ENCODE measurements at regions not wholly inside any gene's neighbourhood (a gene's known extent, or its start where the extent isn't known, plus 50 kb on each side); places are given as distances from the start of the nearest gene placed in this dataset.

DNA sequence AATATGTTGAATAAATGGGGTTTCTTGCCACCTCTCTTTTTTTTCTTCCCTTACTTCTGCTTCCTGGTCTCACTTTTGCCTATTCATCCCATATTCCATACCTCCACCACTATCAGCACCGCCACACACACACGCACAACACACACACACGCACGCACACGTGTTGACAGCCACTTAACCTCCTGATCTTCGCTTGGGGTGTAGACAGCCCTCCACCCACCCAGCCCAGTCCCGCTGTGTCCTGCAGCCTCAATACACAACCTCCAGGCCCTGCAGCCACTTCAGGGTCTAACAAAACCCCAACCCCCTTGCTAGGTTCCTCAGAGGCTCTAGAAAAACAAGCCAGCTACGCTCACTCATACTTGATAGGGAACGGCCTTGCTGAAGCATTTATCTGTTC, 72.3 kb downstream of the LINC00237 start:
- FAIRE-seq (no peak), DNase-seq (ENCODE audit: low spot score) (no peak)

DNA sequence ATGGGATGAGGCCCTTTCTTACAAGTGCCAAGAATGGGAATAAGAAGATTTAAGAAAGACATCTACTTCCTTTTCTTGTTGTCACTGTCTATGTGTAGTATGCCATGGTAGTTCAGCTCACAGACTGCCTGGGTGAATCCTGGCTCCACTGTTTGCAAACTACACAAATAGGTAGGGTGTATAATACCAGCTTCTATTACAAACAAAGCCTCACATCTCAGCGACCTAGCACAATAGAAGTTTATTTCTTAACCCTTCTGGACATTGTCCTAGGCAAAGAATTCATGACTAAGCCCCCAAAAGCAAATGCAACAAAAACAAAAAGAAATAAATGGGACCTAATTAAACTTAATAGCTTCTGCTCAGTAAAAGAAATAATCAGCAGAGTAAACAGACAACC, 74.5 kb downstream of the LINC00237 start:
- DNase-seq (ENCODE audit: low spot score) (no peak), FAIRE-seq (no peak)

DNA sequence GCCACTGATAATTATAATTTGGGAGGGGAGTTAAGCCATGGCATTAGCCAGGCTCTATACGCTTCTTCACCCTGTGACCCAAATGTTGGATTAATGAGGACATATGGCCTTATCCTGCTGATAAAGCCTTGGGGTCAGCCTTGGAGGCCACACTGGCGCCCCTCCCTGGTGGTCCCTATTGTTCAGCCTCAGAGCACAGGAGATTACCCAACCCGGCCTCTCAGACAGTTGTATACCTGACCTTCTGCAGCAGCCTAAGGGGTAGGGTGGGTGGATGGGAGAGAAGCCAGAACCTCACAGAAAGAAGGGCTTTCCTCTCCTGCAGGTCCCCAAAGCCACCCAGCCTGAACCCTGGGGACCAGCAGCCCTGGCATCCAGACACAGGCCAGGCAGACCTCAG, 76.8 kb downstream of the LINC00237 start:
- DNase-seq (ENCODE audit: low spot score) (no peak), FAIRE-seq (no peak)

DNA sequence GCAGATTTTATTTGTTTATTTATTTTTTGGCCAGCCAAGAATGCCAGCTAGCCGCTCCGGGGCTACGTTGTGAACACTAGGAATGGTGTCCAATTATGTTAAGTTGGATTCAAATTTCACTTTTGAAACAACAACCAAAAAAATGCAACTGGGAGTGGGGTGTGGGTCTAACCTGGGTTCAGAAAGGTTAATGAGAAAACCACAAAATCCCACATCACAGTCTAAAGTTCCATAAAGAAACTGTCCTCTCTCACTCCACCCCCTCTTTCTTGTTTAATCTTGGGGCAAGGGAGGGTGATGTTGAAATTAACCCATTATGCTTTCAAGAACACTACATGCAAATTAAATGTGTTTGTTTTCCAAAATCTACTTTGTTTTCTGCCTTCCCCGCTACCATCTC, 77.2 kb downstream of the LINC00237 start:
- DNase-seq (ENCODE audit: low spot score) (no peak), FAIRE-seq (no peak)

DNA sequence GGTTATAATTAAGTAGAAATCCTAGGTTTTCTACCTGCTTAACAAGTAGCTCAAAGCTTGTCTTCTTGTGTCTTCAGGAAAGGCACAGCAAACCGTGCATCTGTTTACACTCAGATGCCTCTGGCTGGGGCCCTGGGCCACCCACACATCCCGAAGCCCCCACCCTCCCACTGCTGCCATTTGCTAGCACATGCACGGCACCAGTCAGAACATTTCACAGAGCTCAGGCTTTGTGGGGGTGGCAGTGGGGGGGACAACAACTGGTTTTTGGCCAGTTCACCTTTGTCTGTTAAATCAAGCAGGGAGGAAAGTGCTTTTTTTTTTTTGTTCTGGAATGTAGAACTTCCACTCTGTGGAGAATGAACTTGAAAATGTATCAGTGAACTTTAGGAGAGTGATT, 77.7 kb downstream of the LINC00237 start:
- DNase-seq (ENCODE audit: low spot score) (no peak), FAIRE-seq (no peak)

DNA sequence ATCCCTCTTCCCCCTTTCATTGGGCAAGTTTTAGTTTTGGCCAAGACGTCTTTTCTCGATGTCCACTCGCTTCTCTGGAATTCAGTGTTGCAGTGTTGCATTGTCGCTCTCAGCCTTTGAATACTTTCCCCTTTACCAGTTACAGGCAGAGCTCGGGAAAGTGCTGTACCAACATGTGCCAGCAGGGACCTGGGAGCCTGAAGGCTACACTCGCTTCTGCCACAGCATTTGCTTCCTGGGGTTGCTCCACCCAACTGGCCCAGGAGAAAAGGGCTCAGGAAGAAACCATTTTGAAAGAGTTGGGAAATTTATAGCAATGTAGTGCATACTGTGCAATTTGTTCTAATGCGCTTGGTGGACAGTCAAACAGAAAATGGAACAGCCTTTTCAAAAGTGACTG, 78.6 kb downstream of the LINC00237 start:
- FAIRE-seq (no peak), DNase-seq (ENCODE audit: low spot score) (no peak)

DNA sequence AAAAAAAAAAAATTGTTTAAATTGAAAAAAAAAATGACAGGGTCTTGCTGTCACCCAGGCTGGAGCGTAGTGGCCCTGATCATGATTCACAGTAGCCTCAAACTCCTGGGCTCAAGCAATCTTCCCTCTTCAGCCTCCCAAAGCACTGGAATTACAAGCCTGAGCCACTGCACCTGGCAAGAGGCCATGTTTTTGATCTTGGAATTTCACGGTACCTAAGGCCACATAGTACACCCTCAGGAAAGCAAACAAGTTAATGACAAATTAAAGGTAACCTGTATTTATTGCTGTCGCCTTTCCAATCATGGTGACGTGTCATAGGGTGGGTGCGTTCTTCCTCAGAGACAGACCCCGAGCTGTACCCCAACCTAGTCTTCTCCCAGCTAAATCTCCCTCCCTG, 79.2 kb downstream of the LINC00237 start:
- FAIRE-seq (no peak), DNase-seq (ENCODE audit: low spot score) (no peak)

DNA sequence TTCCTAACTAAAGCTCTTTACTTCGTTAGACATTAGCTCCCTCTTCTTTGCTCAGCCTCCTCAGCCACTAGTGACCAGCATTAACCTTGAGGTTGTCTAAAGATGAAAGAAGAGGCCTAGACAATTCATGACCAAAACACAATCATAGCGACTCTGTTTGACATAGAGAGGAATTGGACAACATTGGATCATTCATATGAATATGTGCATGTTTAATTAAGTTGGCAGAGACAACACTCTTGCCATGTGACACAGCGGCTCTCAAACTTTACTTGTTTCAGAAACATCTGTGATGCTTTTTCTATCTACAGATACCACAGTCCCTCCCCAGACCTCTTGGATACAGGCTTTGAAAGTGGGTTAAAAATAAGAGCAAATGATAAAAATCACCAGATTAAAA, 81.7 kb downstream of the LINC00237 start:
- no peak for FAIRE-seq
- no peak for DNase-seq (ENCODE audit: low spot score)

DNA sequence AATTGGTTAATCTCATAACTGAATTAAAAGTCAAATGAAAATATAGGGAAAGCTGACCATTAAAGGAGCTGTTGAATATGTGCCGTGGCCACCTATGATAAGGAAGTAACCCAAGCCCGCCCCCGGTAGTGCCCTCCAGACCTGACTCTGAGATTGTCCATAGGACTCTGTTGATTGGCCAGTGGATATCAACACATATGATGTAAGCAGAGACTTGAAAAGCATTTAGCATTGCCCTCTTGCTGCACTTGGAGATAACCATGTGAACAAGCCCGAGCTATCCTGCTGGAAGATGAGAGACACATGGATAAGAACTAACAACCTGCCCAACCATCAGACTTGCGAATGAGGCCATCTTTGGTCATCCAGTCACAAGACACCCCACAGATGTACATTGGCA, 83.2 kb downstream of the LINC00237 start:
- no peak for DNase-seq (ENCODE audit: low spot score)
- no peak for FAIRE-seq

DNA sequence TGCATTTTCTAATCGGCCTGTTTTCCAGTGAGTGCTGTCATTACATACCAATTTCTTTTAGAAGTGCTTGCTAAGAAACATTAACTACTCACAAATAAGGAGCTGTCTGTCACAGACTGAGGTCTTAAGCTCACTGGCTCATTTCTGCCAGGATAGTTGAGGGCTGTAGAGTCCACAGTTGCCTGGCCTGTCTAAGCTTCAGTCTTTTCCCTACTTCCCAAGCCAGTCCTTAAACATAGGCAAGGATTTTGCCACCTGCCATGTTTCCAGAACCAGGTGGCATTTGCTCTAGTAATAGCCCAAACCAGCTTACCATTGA, 84.7 kb downstream of the LINC00237 start:
- DNase-seq (ENCODE audit: low spot score), result no peak
- FAIRE-seq, result no peak

DNA sequence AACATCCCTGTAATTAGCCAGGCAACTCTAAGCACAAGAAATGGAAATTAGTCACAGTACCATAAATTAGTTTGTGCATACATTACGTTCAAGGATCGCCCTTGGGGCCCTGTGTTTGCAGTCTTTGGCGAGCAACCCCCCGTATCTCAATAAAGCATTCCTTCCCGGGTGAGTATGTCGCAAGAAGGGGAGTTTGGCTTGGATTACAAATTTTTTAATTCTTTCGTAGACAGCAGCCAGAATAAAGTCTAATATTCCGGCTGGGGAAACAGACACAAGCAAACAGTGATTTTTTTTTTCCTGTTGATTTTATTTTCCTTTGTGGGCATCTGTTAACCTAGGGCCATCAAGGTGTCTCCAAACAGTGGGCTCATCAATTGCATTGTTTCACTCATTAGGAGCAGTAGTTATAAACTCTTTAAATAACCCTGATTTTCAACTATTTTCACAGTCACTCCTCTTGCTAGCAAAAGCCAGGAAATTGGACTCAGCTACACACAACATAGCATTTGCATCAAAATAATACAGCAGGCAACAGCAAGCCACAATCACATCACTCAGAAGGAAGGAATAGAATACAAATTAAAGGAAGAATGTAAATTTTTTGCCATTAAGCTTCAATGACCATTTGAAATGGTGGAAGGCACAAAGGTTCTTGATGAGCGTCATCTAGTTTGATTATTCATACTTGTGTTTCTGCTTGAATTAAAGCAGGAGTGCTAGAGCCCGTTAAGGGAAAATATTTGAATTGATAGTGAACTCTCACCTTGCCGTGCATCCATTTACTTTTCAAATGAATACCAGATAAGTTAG, 85.3 kb downstream of the LINC00237 start:
- DNase-seq (ENCODE audit: low spot score) (no peak), FAIRE-seq (no peak)

DNA sequence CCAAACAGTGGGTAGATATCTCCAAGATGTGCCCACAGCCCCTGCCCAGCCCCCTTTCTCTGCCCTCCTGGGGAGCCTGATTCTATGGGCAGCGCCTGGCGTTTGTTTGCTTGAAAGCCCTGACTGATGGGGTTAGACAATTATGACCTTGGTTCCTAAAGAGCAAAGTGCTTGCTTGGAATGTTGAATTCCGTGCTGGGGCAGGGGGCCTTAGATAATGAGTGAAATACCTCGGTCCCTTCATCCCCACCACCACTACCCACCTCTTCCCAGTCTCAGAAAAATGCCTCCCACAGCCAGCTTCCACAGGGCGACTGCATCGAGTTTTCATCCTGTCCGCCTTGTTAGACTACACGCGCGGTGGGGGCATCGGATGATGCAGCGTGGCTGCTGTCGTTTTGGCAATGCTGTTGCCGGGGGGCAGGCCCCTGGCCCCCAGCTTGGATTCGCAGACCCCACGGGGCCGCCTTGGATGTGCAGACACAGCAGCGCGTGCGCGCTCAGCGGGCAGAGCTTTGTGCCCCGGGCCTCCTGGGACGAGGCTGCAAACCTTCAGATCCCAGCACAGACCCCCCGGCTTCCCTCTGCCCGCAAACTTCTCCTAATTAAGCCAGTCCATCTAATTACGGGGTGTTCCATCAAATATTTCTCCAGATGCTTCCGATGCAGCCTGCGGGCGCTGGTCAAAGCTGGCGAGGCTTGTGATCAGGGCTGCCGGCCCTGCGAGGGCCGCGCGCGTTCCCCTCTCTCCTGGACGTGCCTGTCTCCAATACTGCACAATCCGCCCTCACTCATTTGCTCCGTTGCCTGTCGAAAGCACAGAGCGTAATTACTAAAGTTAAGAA, 86.1 kb downstream of the LINC00237 start:
- FAIRE-seq (no peak), DNase-seq (ENCODE audit: low spot score) (no peak)

DNA sequence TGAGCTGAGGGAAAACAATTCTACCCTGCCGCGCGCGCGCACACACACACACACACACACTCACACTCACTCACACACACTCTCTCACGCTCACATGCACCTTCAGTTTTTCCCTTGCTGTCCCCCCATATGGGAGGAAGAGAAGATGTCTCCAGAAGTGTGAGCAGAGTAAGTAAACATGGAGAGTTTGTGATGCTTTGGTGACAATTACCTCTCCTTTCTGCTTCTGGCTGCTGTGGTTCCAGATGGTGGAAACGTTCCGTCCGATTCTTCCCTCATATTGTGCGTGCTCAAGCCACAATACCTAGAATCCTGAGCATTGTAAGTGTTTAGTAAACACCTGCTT, 86.7 kb downstream of the LINC00237 start:
- DNase-seq (ENCODE audit: low spot score) (no peak), FAIRE-seq (no peak)

DNA sequence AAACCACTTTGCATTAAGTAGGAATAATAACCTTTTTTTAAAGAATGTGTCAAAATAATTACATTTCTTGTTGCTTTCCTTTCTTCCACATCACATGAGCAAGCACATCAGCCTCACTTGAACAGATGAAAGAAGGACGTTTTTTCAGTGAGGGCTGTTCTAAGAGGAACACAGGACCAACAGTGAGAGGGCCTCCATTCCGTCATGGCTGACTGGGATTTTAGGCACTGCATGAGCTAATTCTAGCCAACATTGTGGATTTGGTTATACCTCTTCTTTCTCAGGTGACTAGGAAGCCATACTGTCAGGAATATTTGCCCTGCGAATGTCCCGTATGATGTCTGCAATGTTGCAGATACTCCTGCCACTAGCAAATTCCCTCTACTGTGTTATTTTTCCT, 87.6 kb downstream of the LINC00237 start:
- FAIRE-seq (no peak), DNase-seq (ENCODE audit: low spot score) (no peak)

DNA sequence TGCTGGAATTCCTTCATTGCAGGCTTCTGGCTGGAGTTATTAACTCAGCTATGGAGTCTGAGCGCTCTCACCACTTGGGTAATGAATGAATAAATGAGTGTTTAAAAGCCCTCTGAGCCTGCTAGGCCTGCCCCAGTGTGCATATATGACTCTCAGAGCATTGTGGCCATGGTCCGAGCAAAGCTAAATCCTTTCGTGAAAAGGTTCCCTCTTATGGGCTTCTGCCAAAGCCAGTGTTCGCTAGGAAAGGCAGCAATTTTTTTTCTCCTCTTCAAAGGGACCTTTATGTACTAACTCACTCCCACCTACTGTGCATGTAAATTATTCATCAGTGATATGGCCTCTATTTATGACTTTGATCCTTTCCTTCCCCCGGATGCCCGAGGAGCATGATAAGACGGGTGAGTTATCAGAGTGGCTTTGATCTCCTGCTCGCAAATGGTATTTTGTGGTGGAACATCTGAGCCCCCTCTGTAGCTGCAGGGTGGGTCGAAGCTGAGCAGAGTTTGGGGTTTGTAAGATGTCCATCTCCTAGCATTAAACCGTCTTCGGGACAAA, 88.6 kb downstream of the LINC00237 start:
- FAIRE-seq, result no peak
- DNase-seq (ENCODE audit: low spot score), result no peak

DNA sequence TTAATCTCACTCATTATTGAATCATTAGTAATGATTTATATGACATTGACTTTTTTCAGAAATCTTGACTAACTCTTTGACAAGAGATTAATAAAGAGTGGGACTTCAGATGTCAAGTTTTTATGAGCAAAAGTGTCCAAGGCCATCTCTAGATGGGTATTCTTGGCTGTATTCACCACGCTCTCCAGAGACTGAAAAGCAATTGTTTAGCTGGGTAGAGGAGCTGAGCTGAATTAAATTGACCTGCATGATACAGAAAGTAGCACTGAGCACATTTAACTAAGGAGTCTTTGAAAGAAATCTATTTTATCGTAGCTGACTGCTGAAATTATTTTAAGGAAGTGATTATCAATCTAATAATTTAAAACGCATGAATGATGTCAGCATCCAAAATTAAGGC, 89.4 kb downstream of the LINC00237 start:
- no peak for DNase-seq (ENCODE audit: low spot score)
- FAIRE-seq, result no peak

DNA sequence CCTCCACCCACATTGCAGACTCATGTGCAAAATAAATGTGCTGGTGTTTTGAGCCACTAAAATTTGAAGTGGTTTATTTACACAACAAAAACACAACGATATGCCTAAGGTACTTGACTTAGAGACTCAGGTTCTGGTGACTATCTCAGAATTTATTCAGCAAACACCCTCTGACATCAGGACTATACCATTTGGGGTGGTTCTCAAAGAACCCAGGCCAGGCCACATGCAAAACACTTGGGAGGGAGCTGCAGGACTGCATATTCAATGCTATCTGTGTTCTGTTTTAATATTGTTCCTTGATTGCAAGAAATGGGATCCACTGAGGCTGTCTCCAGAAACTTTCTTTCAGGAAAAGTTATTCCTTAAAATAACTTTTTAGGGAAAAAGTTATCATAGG, 91.6 kb downstream of the LINC00237 start:
- DNase-seq (ENCODE audit: low spot score) (no peak), FAIRE-seq (no peak)

DNA sequence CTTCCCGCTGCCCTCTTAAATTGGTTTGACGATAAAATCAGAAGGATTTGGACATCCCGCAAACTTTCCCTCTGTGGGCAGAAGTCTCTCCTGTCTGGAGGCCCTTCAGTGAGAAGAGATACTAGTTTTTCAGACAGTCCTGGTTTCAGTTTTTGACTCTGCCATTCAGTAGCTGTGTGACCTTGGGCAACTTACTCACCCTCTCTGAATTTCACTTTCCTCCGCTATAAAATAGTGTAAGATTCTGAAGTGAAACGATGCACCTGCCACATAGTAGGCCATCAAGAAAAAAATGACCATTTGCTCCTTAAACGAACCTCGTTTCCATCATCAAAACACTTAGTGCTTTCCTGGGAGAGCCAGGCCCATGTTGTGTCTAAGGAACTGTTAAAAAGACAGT, 97.2 kb downstream of the LINC00237 start:
- DNase-seq (ENCODE audit: low spot score) (no peak), FAIRE-seq (no peak)

DNA sequence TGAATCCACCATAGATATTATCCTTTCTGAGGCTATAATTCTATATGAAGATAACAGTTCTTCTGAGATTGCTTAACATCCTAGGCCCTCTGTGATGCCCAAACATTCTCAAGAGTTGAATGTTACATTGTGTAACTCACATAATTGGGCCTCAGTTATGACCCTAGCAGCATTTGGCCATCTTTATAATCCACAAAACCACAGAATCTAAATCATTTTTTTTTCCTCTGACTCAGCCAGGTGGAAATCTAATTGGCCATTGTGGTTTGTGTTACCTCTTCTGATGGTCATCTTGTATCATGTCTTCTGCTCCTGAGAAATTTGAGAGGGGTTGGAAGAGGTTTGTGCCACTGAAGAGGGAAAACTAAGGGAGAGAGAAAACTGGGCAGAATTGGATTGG, 99.5 kb downstream of the LINC00237 start:
- peak; percentile 33 for DNase-seq (ENCODE audit: low spot score)
- peak; percentile 59 for FAIRE-seq

DNA sequence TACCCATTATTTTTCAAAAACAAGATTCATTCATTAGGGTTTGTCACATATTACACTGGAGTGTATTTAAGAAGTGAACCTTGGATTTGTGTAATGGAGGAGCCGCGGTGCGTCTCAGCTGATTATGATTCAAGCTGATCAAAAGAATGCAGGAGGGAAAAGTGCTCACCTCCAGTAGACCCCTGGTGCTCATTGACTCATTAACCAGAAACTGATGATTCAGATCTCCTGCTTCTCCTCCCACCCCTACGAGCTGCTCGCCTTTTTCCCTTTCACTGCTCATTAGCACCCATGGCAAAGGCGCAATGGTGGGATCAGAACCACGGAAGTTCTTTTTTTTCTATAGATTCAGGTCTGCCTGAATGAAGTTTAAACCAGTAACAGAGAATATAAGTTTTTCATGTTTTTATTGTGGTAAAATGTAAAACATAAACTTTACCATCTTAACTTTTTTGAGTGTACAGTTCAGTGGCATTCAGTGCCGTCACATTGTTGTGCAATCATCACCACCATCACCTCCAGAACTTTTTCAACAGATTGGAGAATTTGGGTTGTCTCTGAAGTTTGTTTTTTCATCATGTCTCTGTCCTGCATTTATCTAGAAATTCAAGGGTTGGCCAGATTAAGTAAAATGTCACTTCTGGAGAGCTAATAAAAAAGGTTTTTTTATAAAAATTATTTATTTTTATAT, 101.6 kb downstream of the LINC00237 start:
- DNase-seq (ENCODE audit: low spot score) (peak; percentile 51), FAIRE-seq (peak; percentile 68)

DNA sequence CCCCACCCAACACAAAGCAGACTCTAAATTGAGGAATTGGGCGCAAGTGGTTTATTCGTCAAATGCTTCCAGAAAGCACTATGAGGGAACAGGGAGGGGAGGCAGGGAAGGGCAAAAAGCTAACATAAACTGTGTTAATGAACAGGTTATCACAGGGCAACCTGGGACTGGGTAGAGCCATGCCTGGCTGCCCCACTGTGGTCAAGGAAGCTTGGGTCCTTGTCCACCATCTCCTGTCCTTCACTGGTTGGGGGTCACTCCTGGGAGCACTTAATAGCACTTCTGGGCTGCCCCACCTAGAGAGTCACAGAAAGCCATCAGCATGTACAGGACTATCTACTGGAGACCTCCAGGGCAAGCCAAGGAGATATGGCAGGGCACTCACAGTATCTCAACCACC, 102.3 kb downstream of the LINC00237 start:
- DNase-seq (ENCODE audit: low spot score) (no peak), FAIRE-seq (no peak)

DNA sequence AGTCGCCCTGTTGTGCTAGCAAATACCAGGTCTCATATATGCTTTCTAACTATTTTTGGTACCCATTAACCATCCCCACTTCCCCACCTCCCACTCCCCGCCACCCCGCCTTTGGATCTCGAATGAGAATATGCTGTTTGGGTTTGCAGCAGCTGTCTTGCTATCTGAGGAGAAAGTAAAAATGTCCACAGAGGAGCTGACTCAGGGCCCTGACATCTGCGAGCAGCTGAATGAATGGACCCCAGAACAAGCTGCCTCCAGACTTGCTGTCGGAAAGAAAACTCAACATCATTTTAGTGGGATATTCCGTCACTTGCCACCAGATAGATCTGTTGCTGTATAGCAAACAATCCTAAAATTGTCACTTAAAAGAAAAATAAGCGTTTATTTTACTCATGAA, 103.7 kb downstream of the LINC00237 start:
- FAIRE-seq, result no peak
- no peak for DNase-seq (ENCODE audit: low spot score)
